HL-60 (cell line): ENCODE measurements at regions not wholly inside any gene's neighbourhood (a gene's known extent, or its start where the extent isn't known, plus 50 kb on each side); places are given as distances from the start of the nearest gene placed in this dataset.

Experiments
- GABPA ChIP-seq: IDR thresholded peaks from 2 replicates; pipeline ENCODE4 v1.6.1; 2012; ENCODE audit warnings: low read depth
- POLR2AphosphoS5 ChIP-seq: IDR thresholded peaks from 2 replicates; pipeline ENCODE4 v1.6.1; 2012; ENCODE audit warnings: low read depth
- SPI1 ChIP-seq: IDR thresholded peaks from 2 replicates; pipeline ENCODE4 v1.6.1; 2012; ENCODE audit warnings: low read depth, mild to moderate bottlenecking, borderline replicate concordance
- TF ChIP-seq, protein P1 (sequence below): IDR thresholded peaks from 2 replicates; pipeline ENCODE4 v1.6.1; 2012; ENCODE audit warnings: low read depth; ENCODE audit not compliant: insufficient replicate concordance
- TF ChIP-seq, protein P2 (sequence below): IDR thresholded peaks from one replicate; pipeline ENCODE4 v1.5.1; 2011; ENCODE audit warnings: low read length, control low read depth, inconsistent platforms; ENCODE audit not compliant: insufficient read depth

DNA sequence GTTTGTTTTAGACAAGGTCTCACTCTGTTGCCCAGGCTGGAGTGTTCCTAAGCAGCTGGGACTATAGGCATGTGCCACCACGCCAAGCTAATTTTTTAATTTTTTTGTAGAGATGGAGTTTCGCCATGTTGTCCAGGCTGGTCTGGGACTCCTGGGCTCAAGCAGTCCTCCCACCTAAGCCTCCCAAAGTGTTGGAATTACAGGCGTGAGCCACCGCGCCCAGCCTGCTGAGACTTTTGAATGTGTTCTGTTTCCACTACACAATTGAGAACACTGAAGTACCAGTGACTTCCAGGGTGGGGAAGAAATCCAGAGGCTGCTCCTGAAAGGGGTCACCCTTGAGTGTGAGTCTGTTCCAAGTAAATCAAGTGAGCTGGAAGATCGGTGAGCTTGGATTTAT lies 81.3 kb upstream of the ARMC2 start:
- TF ChIP-seq POLR2AphosphoS5: no peak
- TF ChIP-seq, protein P1, sequence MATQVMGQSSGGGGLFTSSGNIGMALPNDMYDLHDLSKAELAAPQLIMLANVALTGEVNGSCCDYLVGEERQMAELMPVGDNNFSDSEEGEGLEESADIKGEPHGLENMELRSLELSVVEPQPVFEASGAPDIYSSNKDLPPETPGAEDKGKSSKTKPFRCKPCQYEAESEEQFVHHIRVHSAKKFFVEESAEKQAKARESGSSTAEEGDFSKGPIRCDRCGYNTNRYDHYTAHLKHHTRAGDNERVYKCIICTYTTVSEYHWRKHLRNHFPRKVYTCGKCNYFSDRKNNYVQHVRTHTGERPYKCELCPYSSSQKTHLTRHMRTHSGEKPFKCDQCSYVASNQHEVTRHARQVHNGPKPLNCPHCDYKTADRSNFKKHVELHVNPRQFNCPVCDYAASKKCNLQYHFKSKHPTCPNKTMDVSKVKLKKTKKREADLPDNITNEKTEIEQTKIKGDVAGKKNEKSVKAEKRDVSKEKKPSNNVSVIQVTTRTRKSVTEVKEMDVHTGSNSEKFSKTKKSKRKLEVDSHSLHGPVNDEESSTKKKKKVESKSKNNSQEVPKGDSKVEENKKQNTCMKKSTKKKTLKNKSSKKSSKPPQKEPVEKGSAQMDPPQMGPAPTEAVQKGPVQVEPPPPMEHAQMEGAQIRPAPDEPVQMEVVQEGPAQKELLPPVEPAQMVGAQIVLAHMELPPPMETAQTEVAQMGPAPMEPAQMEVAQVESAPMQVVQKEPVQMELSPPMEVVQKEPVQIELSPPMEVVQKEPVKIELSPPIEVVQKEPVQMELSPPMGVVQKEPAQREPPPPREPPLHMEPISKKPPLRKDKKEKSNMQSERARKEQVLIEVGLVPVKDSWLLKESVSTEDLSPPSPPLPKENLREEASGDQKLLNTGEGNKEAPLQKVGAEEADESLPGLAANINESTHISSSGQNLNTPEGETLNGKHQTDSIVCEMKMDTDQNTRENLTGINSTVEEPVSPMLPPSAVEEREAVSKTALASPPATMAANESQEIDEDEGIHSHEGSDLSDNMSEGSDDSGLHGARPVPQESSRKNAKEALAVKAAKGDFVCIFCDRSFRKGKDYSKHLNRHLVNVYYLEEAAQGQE: no peak
- TF ChIP-seq, protein P2, sequence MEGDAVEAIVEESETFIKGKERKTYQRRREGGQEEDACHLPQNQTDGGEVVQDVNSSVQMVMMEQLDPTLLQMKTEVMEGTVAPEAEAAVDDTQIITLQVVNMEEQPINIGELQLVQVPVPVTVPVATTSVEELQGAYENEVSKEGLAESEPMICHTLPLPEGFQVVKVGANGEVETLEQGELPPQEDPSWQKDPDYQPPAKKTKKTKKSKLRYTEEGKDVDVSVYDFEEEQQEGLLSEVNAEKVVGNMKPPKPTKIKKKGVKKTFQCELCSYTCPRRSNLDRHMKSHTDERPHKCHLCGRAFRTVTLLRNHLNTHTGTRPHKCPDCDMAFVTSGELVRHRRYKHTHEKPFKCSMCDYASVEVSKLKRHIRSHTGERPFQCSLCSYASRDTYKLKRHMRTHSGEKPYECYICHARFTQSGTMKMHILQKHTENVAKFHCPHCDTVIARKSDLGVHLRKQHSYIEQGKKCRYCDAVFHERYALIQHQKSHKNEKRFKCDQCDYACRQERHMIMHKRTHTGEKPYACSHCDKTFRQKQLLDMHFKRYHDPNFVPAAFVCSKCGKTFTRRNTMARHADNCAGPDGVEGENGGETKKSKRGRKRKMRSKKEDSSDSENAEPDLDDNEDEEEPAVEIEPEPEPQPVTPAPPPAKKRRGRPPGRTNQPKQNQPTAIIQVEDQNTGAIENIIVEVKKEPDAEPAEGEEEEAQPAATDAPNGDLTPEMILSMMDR: no peak
- TF ChIP-seq GABPA: no peak
- TF ChIP-seq SPI1: no peak
